ENCODE measurements at regions not wholly inside any gene's neighbourhood (a gene's known extent, or its start where the extent isn't known, plus 50 kb on each side); places are given as distances from the start of the nearest gene placed in this dataset.

GRCh38 chr16:65583498-65583897, 461.6 kb upstream of the CDH11 start:
- no peaks in the 10 kb centered on the region for H3K4me1 ChIP-seq (ENCODE audit: control insufficient read depth in 1 of 2, extremely low read depth in 1 of 2, insufficient read depth in 2 of 2, low read length in 2 of 2)
- H3K27me3 ChIP-seq (replicated peaks in 1 of 2; ENCODE audit: control insufficient read depth in 2 of 2, extremely low read depth in 1 of 2, insufficient read depth in 2 of 2, low read length in 1 of 2), result no peaks in the 10 kb centered on the region
- ATAC-seq (replicated peaks in 1 of 4) (no peak), DNase-seq (no peak)
- WGBS (ENCODE audit: insufficient coverage), result 100% methylated on average over 1 of the region's 3 CpGs
- CTCF ChIA-PET, result no interaction called here
- POLR2A ChIA-PET, result no interaction called here
- H3K27me3 Mint-ChIP-seq, result no peaks in the 10 kb centered on the region
- H3K36me3 ChIP-seq (ENCODE audit: control insufficient read depth in 2 of 2, extremely low read depth in 1 of 2, insufficient read depth in 1 of 2, low read length in 1 of 2), result no peaks in the 10 kb centered on the region
- no peak overlapping the region for H3K27ac ChIP-seq (ENCODE audit: low read length)
- H3K9me3 Mint-ChIP-seq, result peaks cover 0 to 4% (median 4%) of the 10 kb centered on the region in 3 donors
- no peaks in the 10 kb centered on the region for H3K9me3 ChIP-seq
- no peak overlapping the region for H3K27ac Mint-ChIP-seq
- no peaks in the 10 kb centered on the region for H3K4me1 Mint-ChIP-seq
- no peak overlapping the region for H3K4me3 ChIP-seq (ENCODE audit: control insufficient read depth in 1 of 2, extremely low read depth in 1 of 2, low read length in 1 of 2)
- no peak overlapping the region for H3K4me3 Mint-ChIP-seq
- H3K36me3 Mint-ChIP-seq, result no peaks in the 10 kb centered on the region

GRCh38 chr16:65579050-65579449, 457.2 kb upstream of the CDH11 start:
- H3K36me3 Mint-ChIP-seq, result no peaks in the 10 kb centered on the region
- WGBS (ENCODE audit: insufficient coverage), result 24% methylated on average over 3 of the region's 6 CpGs
- Histone ChIP-seq H3K27ac (ENCODE audit: low read length) (no peak overlapping the region), H3K36me3 (ENCODE audit: control insufficient read depth in 2 of 2, extremely low read depth in 1 of 2, insufficient read depth in 1 of 2, low read length in 1 of 2) (no peaks in the 10 kb centered on the region), H3K4me3 (ENCODE audit: control insufficient read depth in 1 of 2, extremely low read depth in 1 of 2, low read length in 1 of 2) (no peak overlapping the region), H3K4me1 (ENCODE audit: control insufficient read depth in 1 of 2, extremely low read depth in 1 of 2, insufficient read depth in 2 of 2, low read length in 2 of 2) (no peaks in the 10 kb centered on the region), H3K27me3 (replicated peaks in 1 of 2; ENCODE audit: control insufficient read depth in 2 of 2, extremely low read depth in 1 of 2, insufficient read depth in 2 of 2, low read length in 1 of 2) (no peaks in the 10 kb centered on the region), H3K9me3 (no peaks in the 10 kb centered on the region)
- POLR2A ChIA-PET, result no interaction called here
- no peak overlapping the region for H3K27ac Mint-ChIP-seq
- no peaks in the 10 kb centered on the region for H3K4me1 Mint-ChIP-seq
- peaks cover 0 to 6% (median 4%) of the 10 kb centered on the region in 3 donors for H3K9me3 Mint-ChIP-seq
- DNase-seq (no peak), ATAC-seq (replicated peaks in 1 of 4) (no peak)
- H3K4me3 Mint-ChIP-seq, result no peak overlapping the region
- CTCF ChIA-PET, result no interaction called here
- H3K27me3 Mint-ChIP-seq, result no peaks in the 10 kb centered on the region

- 86% methylated on average over 10 of the region's 10 CpGs for WGBS (ENCODE audit: insufficient coverage)
- no peak overlapping the region for H3K27ac ChIP-seq (ENCODE audit: low read length)
- ChIA-PET POLR2A (no interaction called here), CTCF (no interaction called here)
- H3K4me3 ChIP-seq (ENCODE audit: control insufficient read depth in 1 of 2, extremely low read depth in 1 of 2, low read length in 1 of 2), result no peak overlapping the region
- H3K4me3 Mint-ChIP-seq, result no peak overlapping the region
- H3K27me3 ChIP-seq (replicated peaks in 1 of 2; ENCODE audit: control insufficient read depth in 2 of 2, extremely low read depth in 1 of 2, insufficient read depth in 2 of 2, low read length in 1 of 2), result no peaks in the 10 kb centered on the region
- H3K36me3 ChIP-seq (ENCODE audit: control insufficient read depth in 2 of 2, extremely low read depth in 1 of 2, insufficient read depth in 1 of 2, low read length in 1 of 2), result no peaks in the 10 kb centered on the region
- DNase-seq (no peak), ATAC-seq (replicated peaks in 1 of 4) (no peak)
- peaks cover 0 to 6% (median 2%) of the 10 kb centered on the region in 3 donors for H3K9me3 Mint-ChIP-seq
- H3K36me3 Mint-ChIP-seq, result no peaks in the 10 kb centered on the region
- no peaks in the 10 kb centered on the region for H3K4me1 Mint-ChIP-seq
- no peaks in the 10 kb centered on the region for H3K4me1 ChIP-seq (ENCODE audit: control insufficient read depth in 1 of 2, extremely low read depth in 1 of 2, insufficient read depth in 2 of 2, low read length in 2 of 2)
- H3K27me3 Mint-ChIP-seq, result no peaks in the 10 kb centered on the region
- no peak overlapping the region for H3K27ac Mint-ChIP-seq
- no peaks in the 10 kb centered on the region for H3K9me3 ChIP-seq
These were observed 454.8 kb upstream of the CDH11 start for GRCh38 chr16:65576631-65577030.

GRCh38 chr16:65576139-65576538, 454.3 kb upstream of the CDH11 start:
- no peaks in the 10 kb centered on the region for H3K27me3 Mint-ChIP-seq
- no peaks in the 10 kb centered on the region for H3K36me3 Mint-ChIP-seq
- ChIA-PET CTCF (no interaction called here), POLR2A (no interaction called here)
- H3K27ac Mint-ChIP-seq, result no peak overlapping the region
- no peak for DNase-seq
- WGBS (ENCODE audit: insufficient coverage), result 90% methylated on average over 4 of the region's 11 CpGs
- H3K27me3 ChIP-seq (replicated peaks in 1 of 2; ENCODE audit: control insufficient read depth in 2 of 2, extremely low read depth in 1 of 2, insufficient read depth in 2 of 2, low read length in 1 of 2), result no peaks in the 10 kb centered on the region
- H3K4me1 ChIP-seq (ENCODE audit: control insufficient read depth in 1 of 2, extremely low read depth in 1 of 2, insufficient read depth in 2 of 2, low read length in 2 of 2), result no peaks in the 10 kb centered on the region
- no peak overlapping the region for H3K27ac ChIP-seq (ENCODE audit: low read length)
- H3K4me3 Mint-ChIP-seq, result no peak overlapping the region
- no peaks in the 10 kb centered on the region for H3K36me3 ChIP-seq (ENCODE audit: control insufficient read depth in 2 of 2, extremely low read depth in 1 of 2, insufficient read depth in 1 of 2, low read length in 1 of 2)
- H3K4me3 ChIP-seq (ENCODE audit: control insufficient read depth in 1 of 2, extremely low read depth in 1 of 2, low read length in 1 of 2), result no peak overlapping the region
- peaks cover under 1 to 7% (median 2%) of the 10 kb centered on the region in 3 donors for H3K9me3 Mint-ChIP-seq
- no peak for ATAC-seq (replicated peaks in 1 of 4)
- no peaks in the 10 kb centered on the region for H3K4me1 Mint-ChIP-seq
- H3K9me3 ChIP-seq, result no peaks in the 10 kb centered on the region

- H3K27ac ChIP-seq (ENCODE audit: low read length), result no peak overlapping the region
- no peaks in the 10 kb centered on the region for H3K36me3 ChIP-seq (ENCODE audit: control insufficient read depth in 2 of 2, extremely low read depth in 1 of 2, insufficient read depth in 1 of 2, low read length in 1 of 2)
- ATAC-seq (replicated peaks in 1 of 4) (no peak), DNase-seq (no peak)
- Mint-ChIP-seq H3K36me3 (no peaks in the 10 kb centered on the region), H3K4me3 (no peak overlapping the region), H3K4me1 (no peaks in the 10 kb centered on the region), H3K27me3 (no peaks in the 10 kb centered on the region), H3K27ac (no peak overlapping the region), H3K9me3 (peaks cover 8 to 19% (median 12%) of the 10 kb centered on the region in 3 donors)
- no peaks in the 10 kb centered on the region for H3K4me1 ChIP-seq (ENCODE audit: control insufficient read depth in 1 of 2, extremely low read depth in 1 of 2, insufficient read depth in 2 of 2, low read length in 2 of 2)
- no peaks in the 10 kb centered on the region for H3K9me3 ChIP-seq
- WGBS (ENCODE audit: insufficient coverage), result 69% methylated on average over 7 of the region's 13 CpGs
- H3K4me3 ChIP-seq (ENCODE audit: control insufficient read depth in 1 of 2, extremely low read depth in 1 of 2, low read length in 1 of 2), result no peak overlapping the region
- POLR2A ChIA-PET, result no interaction called here
- CTCF ChIA-PET, result interaction anchor here in 1 of 2 donors (0.5 kb wide), 1 partner anchor 527 kb away, joined by 5 read pairs; no protein-coding TSS in a partner anchor
- H3K27me3 ChIP-seq (replicated peaks in 1 of 2; ENCODE audit: control insufficient read depth in 2 of 2, extremely low read depth in 1 of 2, insufficient read depth in 2 of 2, low read length in 1 of 2), result no peaks in the 10 kb centered on the region
These were observed 452.6 kb upstream of the CDH11 start for GRCh38 chr16:65574326-65574966.

- Mint-ChIP-seq H3K36me3 (no peaks in the 10 kb centered on the region), H3K4me1 (no peaks in the 10 kb centered on the region), H3K9me3 (peaks cover 9 to 19% (median 16%) of the 10 kb centered on the region in 3 donors), H3K27ac (no peak overlapping the region), H3K27me3 (no peaks in the 10 kb centered on the region), H3K4me3 (no peak overlapping the region)
- no peaks in the 10 kb centered on the region for H3K9me3 ChIP-seq
- no CpG with 5 or more reads among the region's 1 CpG for WGBS (ENCODE audit: insufficient coverage)
- POLR2A ChIA-PET, result no interaction called here
- H3K27me3 ChIP-seq (replicated peaks in 1 of 2; ENCODE audit: control insufficient read depth in 2 of 2, extremely low read depth in 1 of 2, insufficient read depth in 2 of 2, low read length in 1 of 2), result no peaks in the 10 kb centered on the region
- no peak overlapping the region for H3K4me3 ChIP-seq (ENCODE audit: control insufficient read depth in 1 of 2, extremely low read depth in 1 of 2, low read length in 1 of 2)
- no peaks in the 10 kb centered on the region for H3K36me3 ChIP-seq (ENCODE audit: control insufficient read depth in 2 of 2, extremely low read depth in 1 of 2, insufficient read depth in 1 of 2, low read length in 1 of 2)
- ATAC-seq (replicated peaks in 1 of 4) (no peak), DNase-seq (no peak)
- no peak overlapping the region for H3K27ac ChIP-seq (ENCODE audit: low read length)
- CTCF ChIA-PET, result no interaction called here
- no peaks in the 10 kb centered on the region for H3K4me1 ChIP-seq (ENCODE audit: control insufficient read depth in 1 of 2, extremely low read depth in 1 of 2, insufficient read depth in 2 of 2, low read length in 2 of 2)
These were observed 450.3 kb upstream of the CDH11 start for GRCh38 chr16:65572156-65572555.

DNA sequence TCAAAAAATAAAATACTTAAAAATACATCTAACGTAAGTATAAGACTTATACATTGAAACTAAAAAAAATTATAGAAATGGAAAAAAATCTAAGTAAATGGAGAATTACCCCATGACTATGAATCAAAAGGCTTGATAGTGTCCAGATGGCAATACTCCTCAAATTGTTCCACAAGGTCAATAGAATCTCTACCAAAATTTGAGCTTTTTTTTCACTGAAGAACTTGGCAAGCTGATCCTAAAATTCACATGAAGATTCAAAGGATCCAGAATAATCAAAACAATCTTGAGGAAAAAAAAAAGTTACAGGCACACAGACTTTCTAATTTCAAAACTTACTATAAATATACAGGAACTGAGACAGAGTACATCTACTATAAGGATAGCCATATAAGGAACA, 448.4 kb upstream of the CDH11 start:
- Mint-ChIP-seq H3K27ac (no peak overlapping the region), H3K4me3 (no peak overlapping the region), H3K36me3 (no peaks in the 10 kb centered on the region), H3K27me3 (no peaks in the 10 kb centered on the region), H3K9me3 (peaks cover 9 to 17% (median 16%) of the 10 kb centered on the region in 3 donors), H3K4me1 (no peaks in the 10 kb centered on the region)
- DNase-seq (no peak), ATAC-seq (replicated peaks in 1 of 4) (no peak)
- H3K27me3 ChIP-seq (replicated peaks in 1 of 2; ENCODE audit: control insufficient read depth in 2 of 2, extremely low read depth in 1 of 2, insufficient read depth in 2 of 2, low read length in 1 of 2), result no peaks in the 10 kb centered on the region
- H3K9me3 ChIP-seq, result no peaks in the 10 kb centered on the region
- CTCF ChIA-PET, result no interaction called here
- no peaks in the 10 kb centered on the region for H3K4me1 ChIP-seq (ENCODE audit: control insufficient read depth in 1 of 2, extremely low read depth in 1 of 2, insufficient read depth in 2 of 2, low read length in 2 of 2)
- POLR2A ChIA-PET, result no interaction called here
- H3K4me3 ChIP-seq (ENCODE audit: control insufficient read depth in 1 of 2, extremely low read depth in 1 of 2, low read length in 1 of 2), result no peak overlapping the region
- no CpG with 5 or more reads among the region's 1 CpG for WGBS (ENCODE audit: insufficient coverage)
- H3K27ac ChIP-seq (ENCODE audit: low read length), result no peak overlapping the region
- no peaks in the 10 kb centered on the region for H3K36me3 ChIP-seq (ENCODE audit: control insufficient read depth in 2 of 2, extremely low read depth in 1 of 2, insufficient read depth in 1 of 2, low read length in 1 of 2)

Measured in T-cell (primary cell).